GM19035 (cell line): ENCODE measurements at regions not wholly inside any gene's neighbourhood (a gene's known extent, or its start where the extent isn't known, plus 50 kb on each side); places are given as distances from the start of the nearest gene placed in this dataset.

Source experiments
- ATAC-seq: cut with Tn5 transposase; IDR thresholded peaks from one replicate; pipeline ENCODE4 v1.9.1; 2021; ENCODE audit not compliant: unreplicated experiment

GRCh38 chrX:134718105-134718965 is 60.1 kb upstream of the PLAC1 start:
- no peak for ATAC-seq

- ATAC-seq: no peak
Measured at GRCh38 chrX:134717698-134718097, 59.4 kb upstream of the PLAC1 start.

- ATAC-seq: no peak
Measured at GRCh38 chrX:134716620-134717012, 58.3 kb upstream of the PLAC1 start.

GRCh38 chrX:134715930-134716619 is 57.8 kb upstream of the PLAC1 start:
- ATAC-seq: no peak

GRCh38 chrX:134714633-134715110 is 56.4 kb upstream of the PLAC1 start:
- no peak for ATAC-seq

- no peak for ATAC-seq
Measured at GRCh38 chrX:134713618-134714107, 55.4 kb upstream of the PLAC1 start.

- no peak for ATAC-seq
Measured at GRCh38 chrX:134712272-134712671, 54.0 kb upstream of the PLAC1 start.

- ATAC-seq: no peak
Measured at GRCh38 chrX:134711135-134711921, 53.1 kb upstream of the PLAC1 start.
